ENCODE measurements at regions not wholly inside any gene's neighbourhood (a gene's known extent, or its start where the extent isn't known, plus 50 kb on each side); places are given as distances from the start of the nearest gene placed in this dataset.

DNA sequence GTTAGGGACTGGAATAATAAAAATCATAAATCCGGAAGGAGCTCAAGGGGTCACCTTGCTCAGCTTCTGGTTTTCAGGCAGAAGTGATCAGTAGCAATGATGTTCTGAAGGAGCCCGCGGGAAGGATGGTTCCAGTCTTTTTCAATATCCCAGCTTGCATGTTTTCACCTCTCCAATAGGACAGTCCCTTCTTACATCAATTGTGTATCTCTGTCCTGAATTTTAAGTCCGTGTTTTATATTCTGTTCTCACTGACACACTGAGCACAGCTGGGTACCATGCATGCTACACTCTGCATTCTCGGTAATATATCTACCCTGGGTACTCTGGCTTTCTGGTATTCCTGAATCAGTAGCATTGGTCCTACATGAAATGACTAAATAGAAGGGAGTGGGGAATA, 55.2 kb upstream of the SLC35B4 start:
- TF ChIP-seq, protein P1, sequence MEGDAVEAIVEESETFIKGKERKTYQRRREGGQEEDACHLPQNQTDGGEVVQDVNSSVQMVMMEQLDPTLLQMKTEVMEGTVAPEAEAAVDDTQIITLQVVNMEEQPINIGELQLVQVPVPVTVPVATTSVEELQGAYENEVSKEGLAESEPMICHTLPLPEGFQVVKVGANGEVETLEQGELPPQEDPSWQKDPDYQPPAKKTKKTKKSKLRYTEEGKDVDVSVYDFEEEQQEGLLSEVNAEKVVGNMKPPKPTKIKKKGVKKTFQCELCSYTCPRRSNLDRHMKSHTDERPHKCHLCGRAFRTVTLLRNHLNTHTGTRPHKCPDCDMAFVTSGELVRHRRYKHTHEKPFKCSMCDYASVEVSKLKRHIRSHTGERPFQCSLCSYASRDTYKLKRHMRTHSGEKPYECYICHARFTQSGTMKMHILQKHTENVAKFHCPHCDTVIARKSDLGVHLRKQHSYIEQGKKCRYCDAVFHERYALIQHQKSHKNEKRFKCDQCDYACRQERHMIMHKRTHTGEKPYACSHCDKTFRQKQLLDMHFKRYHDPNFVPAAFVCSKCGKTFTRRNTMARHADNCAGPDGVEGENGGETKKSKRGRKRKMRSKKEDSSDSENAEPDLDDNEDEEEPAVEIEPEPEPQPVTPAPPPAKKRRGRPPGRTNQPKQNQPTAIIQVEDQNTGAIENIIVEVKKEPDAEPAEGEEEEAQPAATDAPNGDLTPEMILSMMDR (IDR thresholded peaks at IDR 0.05): no peak
- no peak for TF ChIP-seq EP300 (IDR thresholded peaks at IDR 0.05)
- TF ChIP-seq POLR2A (IDR thresholded peaks at IDR 0.05): no peak
- no peak for TF ChIP-seq POLR2AphosphoS5 (IDR thresholded peaks at IDR 0.05)

Measured in sigmoid colon (tissue), 4 donors.